Right renal pelvis (tissue), 4 donors: ENCODE measurements at regions not wholly inside any gene's neighbourhood (a gene's known extent, or its start where the extent isn't known, plus 50 kb on each side); places are given as distances from the start of the nearest gene placed in this dataset.

Source experiments
- DNase-seq, 4 donors: peaks; one replicate each; pipeline ENCODE4 v3.0.0-alpha.2; 2013; ENCODE audit warnings: low read depth in 4 of 4, low spot score in 3 of 4, missing footprints in 1 of 4

DNA sequence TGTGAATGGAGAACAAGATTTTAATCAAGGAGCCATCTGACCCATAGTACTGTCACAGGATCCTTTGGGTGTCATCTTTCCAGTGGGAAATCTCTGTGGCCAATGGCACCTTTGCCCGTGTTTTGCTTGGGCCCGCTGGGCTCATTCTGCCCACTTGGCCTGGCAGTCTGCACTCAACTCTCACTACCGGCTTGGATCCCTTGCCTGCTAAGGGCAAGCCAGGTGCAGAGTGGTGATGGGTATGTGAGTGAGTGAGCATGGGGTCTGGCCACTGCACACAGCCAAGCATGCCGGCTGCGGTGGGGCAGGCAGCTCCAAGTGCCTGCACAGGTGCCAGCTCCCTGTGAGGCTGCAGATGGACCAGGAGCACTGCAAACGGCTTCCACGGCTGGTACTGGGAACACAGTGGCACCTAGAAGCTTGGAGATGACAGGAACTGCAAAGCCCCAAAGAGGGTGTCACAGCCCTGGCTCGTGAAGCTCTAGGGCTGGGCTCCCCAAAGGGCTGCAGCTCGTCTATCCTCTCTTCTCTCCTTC, 454.5 kb downstream of the TMA16 start:
- DNase-seq = no peak

DNA sequence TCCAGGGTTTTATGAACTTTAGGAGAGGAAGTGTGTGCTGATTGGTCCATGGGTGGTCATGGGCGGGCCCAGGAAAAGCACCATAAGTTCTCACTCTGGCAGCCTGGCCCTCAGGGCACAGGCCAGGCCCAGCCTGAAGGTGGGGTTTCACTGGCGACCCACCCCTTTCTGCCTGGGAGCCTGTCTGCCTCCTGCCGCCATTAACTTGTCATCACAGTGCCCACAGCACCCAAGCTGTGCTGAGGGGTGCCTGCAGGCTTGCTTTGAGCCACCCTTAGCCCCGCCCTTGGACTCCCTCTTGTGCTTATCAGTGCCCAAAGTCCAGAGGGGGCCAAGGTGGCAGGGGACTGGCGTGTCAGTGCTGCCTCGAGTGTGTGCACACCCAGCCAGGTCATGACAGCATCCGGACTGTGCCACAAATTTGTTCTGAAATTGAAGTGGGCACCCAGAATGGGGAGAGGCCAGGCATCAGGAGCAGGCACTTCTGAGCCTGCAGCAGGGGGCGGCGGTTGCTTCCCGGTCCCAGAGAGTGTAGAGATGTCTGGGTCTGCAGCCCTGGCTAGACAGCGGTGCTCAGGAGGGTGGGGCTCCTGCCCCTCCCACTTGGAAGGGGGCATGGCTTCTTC, 455.6 kb downstream of the TMA16 start:
- DNase-seq = no peak

DNA sequence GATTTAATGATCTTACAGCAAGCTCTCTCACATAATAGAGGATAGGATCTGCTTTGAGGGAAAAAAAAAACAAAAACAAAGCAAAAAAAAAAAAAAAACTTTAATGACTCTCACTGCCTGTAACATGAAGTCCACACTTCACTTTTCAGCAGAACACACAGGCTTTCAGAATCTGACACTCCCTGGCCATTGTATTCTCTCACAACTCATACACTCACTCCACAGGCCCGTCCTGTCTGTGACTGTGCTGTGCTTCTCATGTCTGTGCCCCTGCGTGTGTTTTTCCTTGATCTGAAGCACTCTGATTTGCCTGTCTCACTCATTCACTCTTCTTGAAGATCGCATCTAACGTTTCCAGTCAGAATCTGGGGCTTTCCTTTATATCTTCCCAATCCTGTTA, 460.8 kb downstream of the TMA16 start:
- no peak for DNase-seq

DNA sequence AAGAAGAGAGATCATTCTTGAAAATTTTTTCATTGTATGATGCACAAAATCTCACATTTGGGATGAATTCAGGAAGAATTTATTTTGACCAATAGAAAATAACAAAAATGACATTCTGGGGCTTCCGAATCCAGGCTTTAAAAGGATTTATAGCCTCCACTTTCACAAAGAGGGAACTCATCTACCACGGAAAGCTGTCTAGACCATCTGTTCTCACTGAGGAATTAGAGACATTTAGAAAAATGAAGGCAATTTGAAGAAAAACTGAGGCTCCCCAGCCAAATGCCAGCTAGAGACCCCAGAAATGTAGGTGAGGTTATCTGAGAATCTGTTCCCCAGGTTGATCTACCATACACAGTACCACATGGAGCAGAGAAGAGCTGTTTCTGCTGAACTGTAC, 464.3 kb downstream of the TMA16 start:
- no peak for DNase-seq

DNA sequence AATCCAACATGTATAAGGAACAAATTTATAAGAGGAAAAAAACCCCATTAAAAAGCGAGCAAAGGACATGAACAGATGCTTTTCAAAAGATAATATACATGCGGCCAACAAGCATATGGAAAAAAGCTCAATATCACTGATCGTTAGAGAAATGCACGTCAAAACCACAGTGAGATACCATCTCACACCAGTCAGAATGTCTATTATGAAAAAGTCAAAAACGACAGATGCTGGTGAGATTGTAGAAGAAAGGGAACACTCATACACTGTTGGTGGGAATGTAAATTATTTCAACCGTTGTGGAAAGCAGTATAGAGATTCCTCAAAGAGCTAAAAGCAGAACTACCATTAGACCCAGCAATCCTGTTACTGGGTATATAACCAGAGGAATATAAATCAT, 465.4 kb downstream of the TMA16 start:
- DNase-seq = no peak

DNA sequence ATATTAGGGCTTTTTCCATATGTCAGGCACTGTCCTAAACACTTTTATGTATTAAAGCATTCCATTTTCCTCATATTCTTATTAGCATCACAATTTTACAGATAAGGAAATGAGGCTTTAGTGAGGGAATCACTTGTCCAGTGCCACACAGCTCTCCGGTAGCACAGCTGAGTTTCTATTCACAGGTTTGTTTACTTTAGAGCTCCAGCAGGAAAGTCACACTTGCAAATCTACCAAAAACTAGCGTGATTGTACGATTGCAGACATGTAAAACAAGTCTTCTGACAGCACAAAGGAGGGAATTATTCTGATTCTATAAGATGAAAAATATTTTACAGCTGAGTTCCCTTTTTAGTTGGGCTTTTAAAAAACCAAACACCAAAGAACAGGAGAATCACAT, 472.1 kb downstream of the TMA16 start:
- DNase-seq = no peak

DNA sequence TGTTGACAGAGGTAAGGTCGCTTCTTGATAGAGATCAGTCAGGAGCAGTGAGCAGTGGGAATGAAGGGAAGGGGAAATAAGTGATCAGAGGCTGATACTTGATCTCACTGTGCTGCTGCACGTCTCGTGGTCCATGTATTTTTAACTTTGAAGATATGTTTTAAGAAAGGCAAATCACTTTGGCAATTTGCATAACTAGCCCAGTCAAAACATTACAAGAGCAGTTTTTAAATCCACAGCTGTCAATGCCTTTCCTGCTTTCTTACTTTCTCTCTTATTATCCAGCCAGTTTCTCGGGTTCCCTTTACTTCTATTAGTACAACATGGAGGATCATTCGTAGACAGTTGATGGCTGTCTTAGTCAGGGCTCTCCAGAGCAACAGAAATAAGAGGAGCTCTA, 472.8 kb downstream of the TMA16 start:
- DNase-seq = no peak

DNA sequence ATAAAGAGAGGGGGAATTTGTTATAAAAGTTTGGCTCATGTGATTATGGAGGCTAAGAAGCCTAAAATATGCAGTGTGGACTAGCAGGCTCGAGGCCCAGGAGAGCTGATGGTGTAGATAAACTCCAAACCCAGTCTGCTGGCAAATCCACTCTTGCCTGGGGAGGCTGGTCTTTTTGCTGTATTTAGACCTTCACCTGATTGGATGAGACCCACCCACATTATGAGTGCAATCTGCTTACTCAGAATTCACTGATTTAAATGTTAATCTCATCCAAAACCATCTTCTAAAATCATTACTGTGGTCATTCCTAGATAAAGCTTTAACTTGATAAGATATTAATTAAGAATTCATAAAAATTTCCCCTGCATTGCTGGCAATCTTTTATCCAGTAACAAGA, 473.2 kb downstream of the TMA16 start:
- no peak for DNase-seq

DNA sequence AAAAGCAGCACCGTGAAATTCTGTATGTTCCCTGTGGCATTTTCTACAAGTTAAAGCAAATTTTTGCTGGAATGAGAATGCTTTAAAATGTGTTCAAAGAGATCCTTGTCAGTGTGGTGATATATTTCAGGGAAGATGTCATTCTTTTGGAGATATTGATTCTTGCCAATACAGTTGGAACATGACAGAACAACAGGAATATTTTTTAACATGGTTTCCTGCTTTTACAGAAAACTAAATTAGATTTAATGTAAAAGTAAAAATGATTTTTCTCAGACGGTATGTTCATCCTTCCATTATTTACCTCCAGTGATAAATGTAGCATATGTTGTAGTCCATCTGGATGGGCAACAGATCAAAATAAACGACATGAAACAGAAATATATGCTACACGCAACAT, 474.8 kb downstream of the TMA16 start:
- no peak for DNase-seq

DNA sequence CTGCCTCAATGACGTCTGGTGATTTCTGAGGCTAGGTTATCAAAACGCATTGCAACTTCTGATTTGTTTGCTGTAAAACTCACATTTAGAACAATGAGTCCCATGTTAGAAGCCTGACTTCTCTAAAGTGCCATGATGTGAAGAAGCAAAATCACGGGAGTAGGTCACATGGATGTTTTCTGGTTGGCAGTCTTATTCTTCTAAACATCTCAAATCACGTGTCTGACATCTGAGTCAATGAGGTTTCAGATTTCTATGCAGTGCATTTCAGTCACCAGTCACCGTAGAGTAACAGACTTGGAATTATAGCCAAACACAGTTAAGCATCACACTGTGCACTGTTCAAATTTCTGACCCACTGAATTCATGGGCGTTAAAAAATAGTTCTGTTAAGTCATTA, 482.1 kb downstream of the TMA16 start:
- no peak for DNase-seq

DNA sequence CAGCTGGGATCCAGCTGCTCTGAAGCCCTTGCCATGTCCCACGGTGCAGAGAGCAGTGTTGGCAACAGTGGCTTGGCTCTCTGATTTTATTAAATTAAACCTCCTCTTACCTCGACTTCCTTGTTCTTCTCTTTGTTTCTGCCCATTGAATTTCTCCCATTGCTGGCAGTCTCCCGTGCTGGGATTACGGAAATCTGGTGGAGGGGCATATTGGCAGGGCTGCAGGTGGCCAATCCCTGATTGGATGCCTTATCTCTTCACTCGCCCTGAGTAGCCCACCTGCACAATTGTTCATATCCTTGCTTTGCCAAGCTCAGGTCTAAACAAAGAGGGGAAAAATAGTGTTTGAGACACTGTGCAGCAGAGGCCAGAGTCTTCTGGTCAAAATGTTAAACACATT, 493.9 kb downstream of the TMA16 start:
- no peak for DNase-seq

DNA sequence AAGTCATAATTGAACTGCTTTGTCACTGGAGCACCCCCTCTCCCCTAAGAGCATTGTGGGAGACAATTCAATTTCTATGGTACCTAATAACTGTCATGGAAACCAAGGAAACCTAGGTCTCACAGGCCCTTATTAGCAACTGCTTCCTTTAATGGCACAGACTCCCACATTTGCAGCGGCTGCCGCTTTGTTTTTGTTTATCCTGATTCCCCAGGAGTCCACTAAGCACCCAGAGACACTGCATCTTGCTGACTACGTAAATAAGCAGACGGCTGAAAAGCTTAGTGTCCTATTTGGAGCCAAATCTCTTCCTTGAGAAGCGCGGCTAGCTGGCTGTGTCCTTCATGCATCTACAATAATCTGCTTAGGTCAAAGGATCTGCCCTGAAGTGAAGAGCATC, 494.4 kb downstream of the TMA16 start:
- no peak for DNase-seq

DNA sequence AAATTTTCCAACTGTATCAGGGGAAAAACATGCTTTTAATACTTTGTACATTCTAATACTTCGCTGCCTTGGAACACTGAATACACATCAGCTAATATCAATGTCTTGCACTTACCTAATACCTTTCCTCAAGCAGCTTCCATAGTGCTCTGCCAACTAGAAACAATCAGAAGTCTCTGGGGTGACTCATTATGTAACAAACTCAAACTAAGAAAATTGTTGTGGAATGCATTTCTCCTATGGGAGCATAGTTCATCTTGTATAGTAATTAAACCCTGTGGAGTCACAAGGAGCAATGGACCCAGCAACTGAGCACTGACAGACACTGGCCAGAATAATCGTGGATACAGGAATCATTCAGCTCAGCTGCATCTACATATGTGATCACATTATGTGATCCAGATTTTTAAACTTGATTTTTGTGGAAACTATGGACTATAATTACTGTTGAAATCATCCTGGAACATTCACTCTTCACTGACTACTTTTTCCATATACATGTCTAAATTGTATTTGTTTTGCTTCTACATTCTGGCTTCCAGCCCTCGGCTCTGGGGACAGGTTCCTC, 496.9 kb downstream of the TMA16 start:
- no peak for DNase-seq

DNA sequence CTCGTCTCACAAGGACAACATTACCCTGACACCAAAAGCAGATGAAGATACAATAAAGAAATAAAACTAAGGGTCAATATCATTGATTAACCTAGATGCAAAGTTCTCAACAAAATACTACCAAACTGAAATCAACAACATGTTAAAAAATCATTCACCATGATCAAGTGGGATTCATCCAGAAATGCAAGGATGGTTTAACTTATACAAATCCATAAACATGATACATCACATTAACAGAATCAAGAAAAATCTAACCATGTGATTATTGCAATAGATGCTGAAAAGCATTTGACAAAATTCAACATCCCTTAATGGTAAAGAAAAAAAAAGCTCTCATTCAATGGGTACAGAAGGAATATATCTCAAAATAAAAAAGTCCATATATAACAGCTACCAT, 514.9 kb downstream of the TMA16 start:
- DNase-seq = no peak

DNA sequence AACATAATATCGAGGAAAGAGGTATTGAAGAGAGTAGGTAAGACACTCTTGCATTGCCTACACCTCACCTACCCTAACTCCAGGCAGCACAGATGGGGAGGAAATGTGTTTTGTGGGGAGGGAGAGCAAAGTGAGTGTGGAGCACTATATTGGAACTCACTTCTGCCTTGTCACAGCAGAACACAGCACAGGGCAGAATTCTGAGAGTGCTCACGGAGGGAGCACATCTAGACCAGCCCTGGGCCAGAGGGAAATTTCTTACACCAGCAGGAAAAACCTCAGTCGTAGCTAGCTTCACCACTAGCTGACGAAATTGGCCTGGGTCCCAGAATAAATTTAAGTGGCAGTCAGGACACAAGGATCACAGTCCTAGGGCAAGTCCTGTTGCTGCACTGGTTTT, 517.3 kb downstream of the TMA16 start:
- DNase-seq = no peak

DNA sequence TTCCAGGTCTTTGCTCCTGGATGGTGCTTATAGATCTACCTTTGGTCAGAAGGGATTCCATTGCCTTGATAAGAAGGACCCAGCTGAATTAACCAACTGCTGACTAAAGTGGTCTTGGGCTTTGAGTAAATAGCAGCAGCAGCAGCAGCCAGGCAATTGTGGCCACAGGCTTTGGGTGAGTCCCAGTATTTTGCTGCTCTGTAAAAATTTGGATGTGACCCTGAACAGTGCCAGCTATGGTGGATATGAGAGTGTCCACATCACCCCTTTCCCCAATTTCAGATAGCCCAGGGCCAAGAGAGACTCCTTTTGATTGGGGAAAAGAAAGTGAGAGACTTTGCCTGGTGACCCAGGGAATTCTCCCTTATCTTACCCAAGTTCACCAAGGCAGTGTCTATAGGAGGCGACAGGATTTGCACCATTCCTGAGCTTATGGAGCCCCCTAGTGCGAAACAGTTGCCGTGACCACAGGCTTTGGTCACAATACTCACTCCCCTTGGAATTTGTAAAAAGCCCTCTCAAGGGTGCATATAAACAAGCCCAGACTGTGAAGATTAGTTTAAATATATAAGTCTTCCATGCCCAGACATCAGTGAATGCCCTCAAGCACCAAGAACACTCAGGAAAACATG, 518.0 kb downstream of the TMA16 start:
- peak in 3 of 4 donors; percentile 6 to 20 (median 12) for DNase-seq

DNA sequence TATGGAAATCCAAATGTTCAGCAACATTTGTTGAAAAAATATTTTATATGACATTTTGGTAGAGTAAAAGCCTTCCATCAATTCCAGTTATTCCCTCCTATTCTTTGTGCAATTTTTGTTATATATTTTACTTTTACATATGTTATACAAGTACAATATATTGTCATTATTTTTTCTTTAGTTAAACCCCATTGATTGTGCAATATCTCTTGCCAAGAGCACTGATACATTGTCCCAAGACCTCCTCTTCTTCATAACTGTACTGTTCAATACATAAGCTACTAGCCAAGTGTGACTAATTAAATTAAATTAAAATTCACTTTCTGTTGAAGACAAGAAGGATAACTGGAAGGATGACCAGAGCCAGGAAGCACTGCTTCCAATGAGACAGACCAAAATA, 527.5 kb downstream of the TMA16 start:
- no peak for DNase-seq

DNA sequence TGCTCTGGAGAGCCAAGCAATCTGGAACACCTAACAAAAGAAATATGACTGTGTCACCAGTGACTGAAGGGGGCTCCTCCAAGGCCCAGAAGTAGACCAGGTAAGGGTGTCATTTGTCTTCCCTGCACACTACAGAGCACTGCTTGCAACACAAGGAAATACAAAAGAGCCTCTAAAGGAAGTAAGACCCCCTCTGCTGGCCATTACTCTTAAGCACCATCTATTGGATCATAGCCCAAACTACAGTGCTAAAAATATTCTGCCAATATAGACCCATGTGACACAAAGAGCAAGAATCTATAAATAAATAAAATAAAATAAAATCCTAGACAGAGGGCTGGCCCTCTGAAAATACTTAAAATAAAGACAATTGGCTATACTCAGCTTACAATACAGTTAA, 528.7 kb downstream of the TMA16 start:
- DNase-seq = no peak

DNA sequence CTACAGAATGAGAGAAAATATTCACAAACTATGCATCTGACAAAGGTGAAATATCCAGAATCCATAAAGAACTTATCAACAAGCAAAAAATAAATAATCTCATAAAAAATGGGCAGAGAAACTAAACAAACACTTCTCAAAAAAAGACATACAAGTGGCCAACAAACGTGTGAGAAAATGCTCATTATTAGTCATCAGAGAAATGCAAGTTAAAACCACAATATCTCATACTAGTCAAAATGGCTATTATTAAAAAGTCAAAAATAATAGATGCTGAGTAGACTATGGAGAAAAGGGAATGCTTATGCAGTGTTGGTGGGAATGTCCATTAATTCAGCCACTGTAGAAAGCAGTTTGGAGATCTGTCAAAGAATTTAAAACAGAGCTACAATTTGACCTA, 533.3 kb downstream of the TMA16 start:
- DNase-seq = no peak

DNA sequence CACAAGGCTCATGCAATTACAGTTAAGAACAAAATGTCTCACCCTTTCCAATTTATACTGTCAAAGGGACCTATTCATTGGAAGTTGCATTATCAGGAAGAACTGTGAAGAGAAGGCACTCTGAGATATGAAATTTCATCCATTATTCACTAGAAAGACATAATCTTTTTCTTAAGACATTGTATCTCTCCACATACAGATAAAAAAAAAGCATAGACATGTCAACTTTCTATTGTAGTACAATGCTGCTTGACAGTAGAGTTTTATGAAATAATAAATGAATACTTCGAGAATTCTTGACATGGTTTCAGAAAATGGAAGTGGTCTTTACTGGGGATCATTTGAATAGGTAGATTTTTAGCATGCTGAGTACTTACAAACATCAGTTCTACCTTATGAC, 545.0 kb downstream of the TMA16 start:
- DNase-seq = no peak

DNA sequence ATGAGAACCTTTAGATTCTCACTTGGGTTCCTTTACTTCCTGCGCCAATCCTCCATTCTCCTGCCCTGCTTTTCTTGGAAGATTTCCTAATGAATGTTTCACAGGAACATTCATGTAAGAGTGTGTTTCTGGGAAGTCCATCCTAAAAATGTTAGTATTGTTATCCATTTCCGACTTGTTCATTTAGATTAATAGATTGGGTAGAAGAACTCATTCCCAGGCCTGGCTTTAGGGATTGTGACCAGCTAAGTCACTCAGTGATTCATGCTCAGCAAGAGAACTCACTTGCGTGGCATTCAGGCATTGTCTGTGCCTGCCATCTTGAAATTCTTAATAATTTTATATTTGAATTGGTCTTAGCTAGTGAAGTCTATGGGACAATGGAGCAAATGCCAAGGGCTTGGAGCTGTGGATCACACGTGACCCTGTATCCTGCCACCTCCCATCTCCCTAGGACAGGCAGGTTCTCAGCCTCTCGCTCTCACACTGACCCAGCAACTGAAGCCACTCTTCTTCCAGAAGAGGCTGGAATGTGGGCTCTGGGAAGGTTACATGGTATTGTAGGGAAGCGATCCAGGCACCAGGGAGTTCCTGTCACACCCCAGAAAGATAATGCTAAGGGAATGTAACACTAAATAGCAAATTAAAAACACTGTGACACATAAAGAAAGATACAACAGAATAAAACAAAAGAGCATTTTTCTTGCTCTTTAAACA, 562.1 kb downstream of the TMA16 start:
- no peak for DNase-seq
